HG03064 (cell line): ENCODE measurements at regions not wholly inside any gene's neighbourhood (a gene's known extent, or its start where the extent isn't known, plus 50 kb on each side); places are given as distances from the start of the nearest gene placed in this dataset.

Experiments
- ATAC-seq: cut with Tn5 transposase; IDR thresholded peaks from one replicate; pipeline ENCODE4 v1.9.1; 2021; ENCODE audit warnings: low read depth; ENCODE audit not compliant: unreplicated experiment

DNA sequence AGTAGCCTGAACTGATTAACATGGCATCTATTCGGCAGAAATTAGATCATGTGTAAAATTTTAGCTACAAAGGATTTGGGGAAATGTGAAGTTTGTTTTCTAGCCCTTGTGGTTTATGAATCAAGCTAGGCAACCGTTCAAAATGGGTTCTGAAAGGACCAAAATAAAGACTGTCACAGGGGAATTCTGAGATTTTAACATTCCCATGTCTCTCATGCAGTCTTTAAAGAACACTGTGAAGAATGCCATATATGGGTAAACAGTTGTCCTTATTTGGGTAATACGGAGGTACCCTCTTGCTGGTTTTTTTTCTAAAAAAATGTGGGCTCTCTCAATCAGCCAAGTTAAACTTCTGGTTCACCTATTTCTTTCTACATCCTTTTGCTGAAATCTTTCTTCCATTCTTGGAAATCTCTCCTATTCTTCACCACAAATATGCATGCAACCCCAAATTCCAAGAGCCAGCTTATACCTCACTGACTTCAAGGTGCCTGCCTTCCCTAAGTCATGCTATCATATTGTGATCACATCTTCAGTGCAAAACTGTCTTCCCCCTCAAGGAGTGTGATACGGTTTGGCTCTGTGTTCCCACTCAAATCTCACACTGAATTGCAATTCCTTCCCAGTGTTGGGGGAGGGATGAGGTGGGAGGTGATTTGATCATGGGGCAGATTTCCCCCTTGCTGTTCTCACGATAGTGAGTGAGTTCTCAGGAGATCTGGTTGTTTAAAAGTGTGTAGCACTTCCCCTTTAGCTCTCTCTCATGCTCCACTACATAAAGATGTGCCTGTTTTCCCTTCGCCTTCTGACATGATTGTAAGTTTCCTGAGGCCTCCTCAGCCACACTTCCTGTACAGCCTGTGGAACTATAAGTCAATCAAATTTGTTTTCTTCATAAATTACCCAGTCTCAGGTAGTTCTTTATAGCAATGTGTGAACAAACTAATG lies 308.7 kb downstream of the TTLL7 start:
- ATAC-seq = no peak

GRCh38 chr1:83682132-83682531 lies 316.8 kb downstream of the TTLL7 start:
- no peak for ATAC-seq

- ATAC-seq = no peak
Measured at GRCh38 chr1:83676106-83676505, 322.8 kb downstream of the TTLL7 start.

GRCh38 chr1:83673312-83673711 lies 325.6 kb downstream of the TTLL7 start:
- no peak for ATAC-seq

- no peak for ATAC-seq
Measured at GRCh38 chr1:83671586-83671985, 327.3 kb downstream of the TTLL7 start.

DNA sequence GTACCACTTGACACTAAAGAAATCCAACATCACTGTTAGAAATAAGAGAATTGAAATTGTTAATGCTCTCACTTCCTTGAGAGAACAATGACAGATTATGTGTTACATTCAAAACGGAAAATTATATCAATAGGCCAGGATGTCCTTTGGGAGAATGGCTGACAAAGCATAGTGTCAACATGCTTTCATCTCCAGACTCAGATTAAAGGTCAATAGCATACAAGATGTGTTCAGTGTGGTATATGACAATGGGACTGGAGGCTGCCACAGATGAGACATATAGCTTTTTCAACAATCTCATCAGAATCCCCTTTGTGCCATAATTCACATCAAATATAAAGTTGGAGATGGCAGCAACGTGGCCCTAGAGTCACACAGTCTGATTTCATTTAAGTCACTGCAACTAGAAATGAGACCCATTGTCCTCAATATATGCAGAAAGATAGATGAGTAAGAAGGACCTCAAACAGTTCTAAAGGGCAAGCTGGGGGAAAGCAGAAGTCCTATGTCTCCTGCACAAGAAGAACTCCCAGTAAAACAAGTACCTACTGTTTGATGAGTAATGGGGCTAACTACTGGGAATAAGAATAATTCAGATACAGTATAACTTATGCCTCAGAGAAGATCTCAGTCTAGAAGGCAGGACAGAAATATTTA lies 327.9 kb downstream of the TTLL7 start:
- ATAC-seq = no peak

GRCh38 chr1:83641796-83642443 lies 357.0 kb downstream of the TTLL7 start:
- no peak for ATAC-seq

DNA sequence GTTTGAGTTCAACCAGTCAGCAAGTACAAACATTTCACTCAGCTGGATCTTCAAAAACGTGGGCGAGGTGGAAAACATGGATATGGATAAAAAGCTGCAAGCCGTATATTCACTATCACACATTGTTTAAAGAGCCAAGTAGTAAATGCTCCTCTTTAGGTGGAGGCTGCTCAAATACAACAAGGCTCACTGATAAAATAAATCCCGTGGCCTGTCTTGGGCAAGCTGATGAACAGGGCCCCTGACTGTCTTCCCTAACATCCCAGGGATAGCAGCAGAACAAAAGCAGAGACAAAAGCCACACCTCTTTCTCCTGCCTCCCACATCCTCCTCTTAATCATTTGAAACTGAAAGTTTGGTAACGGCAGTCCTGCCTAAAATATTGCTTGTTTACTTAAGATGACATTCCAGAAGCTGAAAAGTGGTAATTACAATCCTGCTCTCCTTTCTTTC lies 357.7 kb downstream of the TTLL7 start:
- no peak for ATAC-seq

GRCh38 chr1:83639785-83640184 lies 359.1 kb downstream of the TTLL7 start:
- ATAC-seq = no peak

- ATAC-seq = no peak
Measured at GRCh38 chr1:83637586-83637985, 361.3 kb downstream of the TTLL7 start.

- ATAC-seq = no peak
Measured at GRCh38 chr1:83637009-83637408, 361.9 kb downstream of the TTLL7 start.

GRCh38 chr1:83632906-83633305 lies 366.0 kb downstream of the TTLL7 start:
- ATAC-seq = no peak

DNA sequence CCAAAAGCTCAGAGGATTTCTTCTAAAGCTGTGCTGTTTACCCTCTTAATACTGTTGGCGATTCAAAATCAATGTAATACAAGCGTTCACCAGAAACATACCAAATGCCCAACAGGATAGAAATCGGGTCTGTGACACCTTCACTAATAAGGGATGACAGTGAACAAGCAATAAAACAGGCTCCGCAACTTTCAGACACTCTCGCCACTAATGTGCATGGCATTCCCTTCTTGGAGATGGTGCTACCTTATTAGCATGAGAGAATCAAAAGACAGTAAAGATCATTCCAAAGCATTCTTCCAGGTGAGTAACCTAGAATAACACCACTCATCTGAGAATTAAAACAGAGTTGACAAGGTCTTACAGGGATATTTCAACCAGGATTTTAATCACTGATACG lies 367.1 kb downstream of the TTLL7 start:
- no peak for ATAC-seq

DNA sequence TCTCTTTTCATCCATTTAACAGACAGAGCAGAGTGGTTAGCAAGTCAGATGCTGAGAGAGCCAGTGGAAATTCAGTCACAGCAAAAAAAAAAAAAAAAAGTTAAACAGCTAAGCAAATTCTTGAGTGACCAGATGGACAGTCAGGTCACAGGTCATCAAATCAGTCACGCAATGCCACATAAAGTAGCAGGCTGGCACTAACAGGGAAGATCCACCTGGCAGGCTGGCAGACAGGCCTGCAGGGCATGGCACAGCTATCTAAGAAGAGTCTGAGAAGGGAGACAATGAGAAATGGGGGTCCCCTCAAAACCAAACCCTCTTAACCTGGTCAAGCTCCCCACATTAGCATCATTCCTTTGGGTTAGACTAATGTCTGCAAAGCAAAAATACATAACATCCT lies 371.9 kb downstream of the TTLL7 start:
- ATAC-seq = no peak

DNA sequence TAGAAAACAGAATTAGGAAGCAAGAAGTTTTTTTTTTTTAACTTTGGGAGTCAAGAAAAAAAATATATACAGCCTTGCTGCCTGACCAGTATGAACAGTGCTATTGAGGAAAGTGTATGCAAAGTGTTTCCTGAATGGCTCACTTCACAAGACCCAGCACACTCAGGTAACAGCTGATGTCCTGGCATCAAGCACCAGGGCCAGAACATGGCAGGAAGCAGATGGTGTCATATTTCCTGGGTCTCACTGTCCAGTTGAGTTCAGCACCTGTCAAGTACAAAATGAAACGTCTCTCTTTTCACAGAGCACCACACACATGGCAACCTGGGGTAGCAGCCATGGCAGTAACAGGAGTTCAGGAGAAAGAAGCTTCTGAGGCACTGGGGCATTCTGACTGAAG lies 372.3 kb downstream of the TTLL7 start:
- no peak for ATAC-seq

DNA sequence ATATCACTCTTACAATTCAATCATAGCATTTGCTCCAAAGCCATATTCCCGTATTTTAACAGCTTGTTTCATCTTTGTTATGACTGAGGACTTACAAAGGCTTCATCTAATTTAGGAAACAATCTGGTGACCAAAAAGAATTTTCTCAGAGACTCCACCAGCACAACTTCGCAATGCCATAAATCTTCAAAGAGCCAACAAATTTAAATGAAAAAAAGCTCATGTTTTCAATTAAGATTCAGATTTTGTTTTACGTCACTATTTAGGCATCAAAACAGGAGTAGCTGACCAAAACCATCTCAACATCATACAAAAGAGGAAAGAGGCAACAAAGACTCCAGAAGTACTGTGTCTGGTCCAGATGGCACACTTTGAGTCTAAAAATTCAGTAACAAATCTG lies 373.3 kb downstream of the TTLL7 start:
- no peak for ATAC-seq

DNA sequence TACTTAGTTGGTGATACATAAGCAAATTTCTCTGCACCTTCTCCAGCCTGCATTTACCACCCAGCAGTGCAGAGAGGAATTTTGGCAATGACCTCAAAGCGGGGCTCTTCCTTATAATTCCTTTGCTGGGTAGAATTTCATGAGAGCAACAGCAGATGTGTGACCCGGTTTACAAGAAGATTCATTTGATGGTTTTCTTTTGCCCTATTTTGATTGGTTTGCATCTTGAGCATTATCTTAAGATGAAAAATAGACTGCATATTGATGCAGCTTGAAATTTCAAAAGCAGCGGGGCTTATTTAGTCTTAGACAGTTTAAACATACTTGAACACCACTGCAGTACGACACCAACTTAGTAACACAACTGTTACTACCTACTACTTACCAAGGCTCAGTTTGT lies 378.9 kb downstream of the TTLL7 start:
- ATAC-seq = no peak

DNA sequence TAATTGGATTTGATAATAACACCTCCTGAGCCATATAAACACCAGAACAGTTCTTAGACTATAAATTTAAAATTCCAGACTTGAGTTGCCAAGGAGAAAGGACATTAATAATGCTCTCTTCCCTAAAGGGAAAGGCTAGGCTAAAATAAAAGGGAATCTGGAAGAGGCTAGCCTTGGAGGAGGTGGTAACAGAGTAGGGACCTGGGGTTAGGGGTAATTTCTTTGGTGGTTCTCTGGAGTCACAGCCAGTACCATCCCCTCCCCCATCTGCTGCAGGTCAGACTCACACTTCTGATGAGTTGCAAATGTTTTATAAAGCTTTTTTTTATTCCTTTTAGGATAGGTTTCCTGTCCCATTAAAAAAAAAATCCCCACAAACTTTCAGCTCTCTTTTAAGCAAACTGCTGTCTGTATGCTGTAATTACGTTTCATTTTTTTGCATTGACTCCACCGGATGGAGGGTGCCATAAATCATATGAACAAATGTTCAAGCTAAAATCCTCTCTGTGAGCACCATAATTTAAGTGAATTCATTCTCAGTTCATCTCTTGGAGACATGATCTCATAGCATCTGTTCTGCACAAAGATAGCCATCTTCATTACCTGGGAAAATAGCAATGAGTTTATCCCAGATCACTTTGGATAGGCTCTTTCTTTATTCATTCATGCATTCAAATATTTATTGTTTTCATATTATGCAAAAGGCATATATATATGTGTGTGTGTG lies 379.6 kb downstream of the TTLL7 start:
- ATAC-seq = no peak

- ATAC-seq = no peak
Measured at GRCh38 chr1:83617883-83618282, 381.0 kb downstream of the TTLL7 start.

DNA sequence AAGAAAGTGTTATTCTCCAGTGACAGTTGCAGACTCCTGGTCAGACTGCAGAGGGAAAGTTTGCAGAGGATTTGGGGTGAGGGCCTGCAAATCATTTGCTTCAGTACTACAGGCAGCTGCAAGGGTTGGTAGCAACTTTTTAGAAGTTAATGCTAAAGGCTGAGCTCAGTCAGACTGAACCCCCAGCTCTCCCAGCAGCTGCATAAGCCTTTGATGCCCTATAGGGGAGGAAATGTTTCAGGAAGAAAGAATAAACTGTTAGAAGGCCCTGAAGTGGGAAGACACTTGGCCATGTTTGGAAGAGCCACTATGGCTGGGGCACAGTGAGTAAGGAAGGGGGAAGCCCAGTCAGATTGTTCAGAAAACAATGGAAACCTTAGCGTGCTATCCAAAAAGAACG lies 383.6 kb downstream of the TTLL7 start:
- no peak for ATAC-seq
